ENCODE measurements at regions not wholly inside any gene's neighbourhood (a gene's known extent, or its start where the extent isn't known, plus 50 kb on each side); places are given as distances from the start of the nearest gene placed in this dataset.

DNA sequence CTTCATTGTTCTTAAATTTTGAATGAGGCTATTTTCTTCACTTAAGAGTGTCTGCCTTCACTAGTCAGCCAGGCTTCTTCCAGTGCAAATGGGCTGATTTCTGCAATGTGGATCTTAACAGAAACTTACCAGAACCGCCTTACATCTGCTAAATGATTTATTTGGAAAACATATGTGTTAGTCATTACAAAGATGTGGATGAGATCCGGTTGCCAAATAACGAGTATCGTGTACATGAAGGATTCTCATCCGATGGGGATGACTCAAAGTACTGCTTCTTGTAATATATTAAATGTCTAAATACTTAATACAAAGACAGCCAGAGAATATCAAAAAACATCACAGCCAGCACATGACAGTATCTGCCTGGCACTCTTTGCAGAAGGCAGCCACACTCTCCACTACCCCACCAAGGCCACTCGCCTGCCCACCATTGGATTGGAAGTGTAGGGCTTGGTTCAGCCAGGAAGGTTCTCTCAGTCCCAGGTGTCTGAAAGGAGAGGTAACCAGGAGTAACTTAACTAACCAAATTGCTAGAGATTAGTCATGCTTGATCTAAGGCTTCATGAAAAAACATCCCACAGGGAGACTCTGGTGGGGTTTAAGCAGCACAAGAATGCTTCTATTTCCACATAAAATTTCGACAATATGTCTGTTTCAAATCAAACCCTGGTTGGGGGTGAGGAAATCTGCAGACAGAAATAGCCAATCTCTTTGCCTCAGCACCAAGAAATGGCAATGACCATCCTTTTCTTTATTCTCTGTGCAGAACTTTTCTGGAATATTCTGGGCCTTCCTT lies 174.8 kb downstream of the GADD45G start:
- no peak for DNase-seq (ENCODE audit: low read depth)
- H3K4me3 ChIP-seq (ENCODE audit: low read depth, low read length), result no peak overlapping the region
- TF ChIP-seq, protein P1, sequence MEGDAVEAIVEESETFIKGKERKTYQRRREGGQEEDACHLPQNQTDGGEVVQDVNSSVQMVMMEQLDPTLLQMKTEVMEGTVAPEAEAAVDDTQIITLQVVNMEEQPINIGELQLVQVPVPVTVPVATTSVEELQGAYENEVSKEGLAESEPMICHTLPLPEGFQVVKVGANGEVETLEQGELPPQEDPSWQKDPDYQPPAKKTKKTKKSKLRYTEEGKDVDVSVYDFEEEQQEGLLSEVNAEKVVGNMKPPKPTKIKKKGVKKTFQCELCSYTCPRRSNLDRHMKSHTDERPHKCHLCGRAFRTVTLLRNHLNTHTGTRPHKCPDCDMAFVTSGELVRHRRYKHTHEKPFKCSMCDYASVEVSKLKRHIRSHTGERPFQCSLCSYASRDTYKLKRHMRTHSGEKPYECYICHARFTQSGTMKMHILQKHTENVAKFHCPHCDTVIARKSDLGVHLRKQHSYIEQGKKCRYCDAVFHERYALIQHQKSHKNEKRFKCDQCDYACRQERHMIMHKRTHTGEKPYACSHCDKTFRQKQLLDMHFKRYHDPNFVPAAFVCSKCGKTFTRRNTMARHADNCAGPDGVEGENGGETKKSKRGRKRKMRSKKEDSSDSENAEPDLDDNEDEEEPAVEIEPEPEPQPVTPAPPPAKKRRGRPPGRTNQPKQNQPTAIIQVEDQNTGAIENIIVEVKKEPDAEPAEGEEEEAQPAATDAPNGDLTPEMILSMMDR (IDR thresholded peaks at IDR 0.05; ENCODE audit: low read depth, low read length), result no peak
- TF ChIP-seq, protein P2, sequence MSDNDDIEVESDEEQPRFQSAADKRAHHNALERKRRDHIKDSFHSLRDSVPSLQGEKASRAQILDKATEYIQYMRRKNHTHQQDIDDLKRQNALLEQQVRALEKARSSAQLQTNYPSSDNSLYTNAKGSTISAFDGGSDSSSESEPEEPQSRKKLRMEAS (IDR thresholded peaks at IDR 0.05; ENCODE audit: low read depth, low read length), result no peak
- no peak for TF ChIP-seq MYC (IDR thresholded peaks at IDR 0.05; ENCODE audit: low read depth, low read length)

GRCh38 chr9:89780959-89781358 lies 176.1 kb downstream of the GADD45G start:
- TF ChIP-seq MYC (IDR thresholded peaks at IDR 0.05; ENCODE audit: low read depth, low read length), result no peak
- TF ChIP-seq, protein P2 (IDR thresholded peaks at IDR 0.05; ENCODE audit: low read depth, low read length), result no peak
- TF ChIP-seq, protein P1 (IDR thresholded peaks at IDR 0.05; ENCODE audit: low read depth, low read length), result no peak
- TF ChIP-seq POLR2A (IDR thresholded peaks at IDR 0.05; ENCODE audit: extremely low read depth, insufficient read length), result no peak
- DNase-seq (ENCODE audit: low read depth), result no peak
- H3K4me3 ChIP-seq (ENCODE audit: low read depth, low read length), result no peak overlapping the region

DNA sequence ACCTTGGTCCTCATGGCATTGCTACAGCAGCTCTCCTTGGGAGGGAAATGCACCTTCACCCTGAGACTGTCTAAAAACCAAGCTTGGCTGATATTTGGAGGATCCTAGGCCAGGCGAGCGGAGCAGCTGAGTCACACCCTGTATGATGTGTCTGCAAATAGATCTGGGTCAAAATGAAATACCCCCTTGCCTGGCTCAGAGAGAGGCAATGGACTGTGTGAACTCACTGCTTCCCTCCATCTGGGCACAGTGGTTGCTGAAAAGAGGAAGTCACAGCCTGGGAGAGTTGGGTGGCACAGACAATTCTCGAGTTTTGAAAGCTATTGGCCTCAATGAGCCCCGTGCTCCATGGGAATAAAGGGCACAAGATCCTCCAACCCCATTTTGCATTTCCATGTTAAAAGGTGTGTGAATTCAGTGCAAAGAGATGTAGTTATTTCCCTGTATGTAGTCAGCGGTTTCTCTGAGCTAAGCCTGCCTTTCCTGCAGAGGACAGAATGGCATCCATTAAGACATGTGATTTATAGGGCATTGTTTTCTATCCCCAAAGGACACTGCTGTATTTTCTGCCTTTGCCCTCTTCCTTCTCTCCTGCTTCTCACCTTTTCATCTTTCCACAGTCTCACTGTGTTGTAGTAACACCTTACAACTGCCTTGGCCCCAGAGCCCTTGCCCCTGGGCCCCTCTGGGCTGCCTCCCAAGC lies 177.2 kb downstream of the GADD45G start:
- H3K4me3 ChIP-seq (ENCODE audit: low read depth, low read length), result no peak overlapping the region
- TF ChIP-seq, protein P2 (IDR thresholded peaks at IDR 0.05; ENCODE audit: low read depth, low read length), result 0 out of 2 replicates have a peak, but pooled peaks have one; percentile 11
- TF ChIP-seq MYC (IDR thresholded peaks at IDR 0.05; ENCODE audit: low read depth, low read length) (no peak), POLR2A (IDR thresholded peaks at IDR 0.05; ENCODE audit: extremely low read depth, insufficient read length) (no peak)
- TF ChIP-seq, protein P1 (IDR thresholded peaks at IDR 0.05; ENCODE audit: low read depth, low read length), result no peak
- peak; percentile 65 for DNase-seq (ENCODE audit: low read depth)

- peak; percentile 13 for DNase-seq (ENCODE audit: low read depth)
- H3K4me3 ChIP-seq (ENCODE audit: low read depth, low read length), result no peak overlapping the region
- TF ChIP-seq POLR2A (IDR thresholded peaks at IDR 0.05; ENCODE audit: extremely low read depth, insufficient read length), result no peak
- TF ChIP-seq, protein P2 (IDR thresholded peaks at IDR 0.05; ENCODE audit: low read depth, low read length), result no peak
- TF ChIP-seq MYC (IDR thresholded peaks at IDR 0.05; ENCODE audit: low read depth, low read length), result no peak
- TF ChIP-seq, protein P1 (IDR thresholded peaks at IDR 0.05; ENCODE audit: low read depth, low read length), result no peak
These were observed 181.8 kb downstream of the GADD45G start for GRCh38 chr9:89786655-89787054.

DNA sequence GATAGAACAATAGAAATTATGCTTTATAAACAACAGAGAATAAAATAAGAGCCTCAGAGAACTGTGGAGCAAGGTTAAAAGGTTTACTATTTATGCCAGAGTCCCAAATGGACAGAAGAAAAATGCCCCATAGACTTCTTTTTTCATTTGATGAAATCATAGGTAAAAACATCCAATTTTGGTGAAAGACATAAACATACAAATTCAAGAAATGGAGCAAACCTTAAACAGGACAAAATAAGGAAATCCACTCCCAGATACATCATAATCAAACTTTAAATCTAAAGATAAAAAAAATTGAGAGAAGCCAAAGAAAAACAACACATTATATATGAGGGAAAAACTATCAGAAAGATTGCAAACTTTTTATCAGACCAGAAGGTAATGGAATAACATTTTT lies 182.8 kb downstream of the GADD45G start:
- H3K4me3 ChIP-seq (ENCODE audit: low read depth, low read length), result no peak overlapping the region
- no peak for TF ChIP-seq MYC (IDR thresholded peaks at IDR 0.05; ENCODE audit: low read depth, low read length)
- TF ChIP-seq, protein P2 (IDR thresholded peaks at IDR 0.05; ENCODE audit: low read depth, low read length), result no peak
- TF ChIP-seq, protein P1 (IDR thresholded peaks at IDR 0.05; ENCODE audit: low read depth, low read length), result no peak
- TF ChIP-seq POLR2A (IDR thresholded peaks at IDR 0.05; ENCODE audit: extremely low read depth, insufficient read length), result no peak
- no peak for DNase-seq (ENCODE audit: low read depth)
